ENCODE measurements at regions not wholly inside any gene's neighbourhood (a gene's known extent, or its start where the extent isn't known, plus 50 kb on each side); places are given as distances from the start of the nearest gene placed in this dataset.

GRCh38 chr16:73887911-73888310 lies 408.7 kb upstream of the PSMD7 start:
- TF ChIP-seq CTCF (IDR thresholded peaks at IDR 0.05) (no peak), POLR2A (IDR thresholded peaks at IDR 0.05; ENCODE audit: low read depth) (no peak), EP300 (IDR thresholded peaks at IDR 0.05) (no peak), POLR2AphosphoS5 (IDR thresholded peaks at IDR 0.05) (no peak)
